Body of pancreas (tissue), 4 donors: ENCODE measurements at regions not wholly inside any gene's neighbourhood (a gene's known extent, or its start where the extent isn't known, plus 50 kb on each side); places are given as distances from the start of the nearest gene placed in this dataset.

Experiments used
- POLR2A ChIP-seq, 3 donors: fragments of 450-650 bp; IDR thresholded peaks; one replicate each; pipeline ENCODE4 v1.6.1; 2016; ENCODE audit warnings: antibody characterized with exemption in 3 of 3, mild to moderate bottlenecking in 2 of 3
- TF ChIP-seq, protein P1 (sequence below), 7 experiments: fragments of 450-650 bp in 4 of 7; fragments of 200-600 bp in 3 of 7; sonication (generic) in 3 of 7; IDR thresholded peaks; one replicate each; pipeline ENCODE4 v1.5.1; 2016 to 2019; ENCODE audit warnings: antibody characterized with exemption in 7 of 7

DNA sequence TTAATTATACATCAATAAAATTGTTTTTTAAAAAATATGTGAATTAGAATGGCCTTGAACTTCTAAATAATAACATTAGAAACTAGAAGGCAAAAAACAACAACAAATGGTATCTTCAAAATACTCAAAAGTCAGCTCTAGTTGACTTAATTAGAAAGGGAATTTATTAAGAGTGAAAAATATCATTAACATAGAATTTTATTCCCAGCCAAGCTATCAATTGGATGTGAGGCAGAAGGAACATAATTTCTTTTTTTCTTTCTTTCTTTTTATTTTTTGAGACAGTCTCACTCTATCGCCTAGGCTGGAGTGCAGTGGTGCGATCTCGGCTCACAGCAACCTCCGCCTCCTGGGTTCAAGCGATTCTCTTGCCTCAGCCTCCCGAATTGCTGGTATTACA lies 51.2 kb upstream of the CAPZB start:
- TF ChIP-seq, protein P1, sequence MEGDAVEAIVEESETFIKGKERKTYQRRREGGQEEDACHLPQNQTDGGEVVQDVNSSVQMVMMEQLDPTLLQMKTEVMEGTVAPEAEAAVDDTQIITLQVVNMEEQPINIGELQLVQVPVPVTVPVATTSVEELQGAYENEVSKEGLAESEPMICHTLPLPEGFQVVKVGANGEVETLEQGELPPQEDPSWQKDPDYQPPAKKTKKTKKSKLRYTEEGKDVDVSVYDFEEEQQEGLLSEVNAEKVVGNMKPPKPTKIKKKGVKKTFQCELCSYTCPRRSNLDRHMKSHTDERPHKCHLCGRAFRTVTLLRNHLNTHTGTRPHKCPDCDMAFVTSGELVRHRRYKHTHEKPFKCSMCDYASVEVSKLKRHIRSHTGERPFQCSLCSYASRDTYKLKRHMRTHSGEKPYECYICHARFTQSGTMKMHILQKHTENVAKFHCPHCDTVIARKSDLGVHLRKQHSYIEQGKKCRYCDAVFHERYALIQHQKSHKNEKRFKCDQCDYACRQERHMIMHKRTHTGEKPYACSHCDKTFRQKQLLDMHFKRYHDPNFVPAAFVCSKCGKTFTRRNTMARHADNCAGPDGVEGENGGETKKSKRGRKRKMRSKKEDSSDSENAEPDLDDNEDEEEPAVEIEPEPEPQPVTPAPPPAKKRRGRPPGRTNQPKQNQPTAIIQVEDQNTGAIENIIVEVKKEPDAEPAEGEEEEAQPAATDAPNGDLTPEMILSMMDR (IDR thresholded peaks at IDR 0.05): no peak
- TF ChIP-seq POLR2A (IDR thresholded peaks at IDR 0.05): no peak
